Right kidney (tissue), 1 donor: ENCODE measurements at regions not wholly inside any gene's neighbourhood (a gene's known extent, or its start where the extent isn't known, plus 50 kb on each side); places are given as distances from the start of the nearest gene placed in this dataset.

ENCODE experiments used
- DNase-seq: peaks from one replicate; pipeline ENCODE4 v3.0.0-alpha.2; 2016

DNA sequence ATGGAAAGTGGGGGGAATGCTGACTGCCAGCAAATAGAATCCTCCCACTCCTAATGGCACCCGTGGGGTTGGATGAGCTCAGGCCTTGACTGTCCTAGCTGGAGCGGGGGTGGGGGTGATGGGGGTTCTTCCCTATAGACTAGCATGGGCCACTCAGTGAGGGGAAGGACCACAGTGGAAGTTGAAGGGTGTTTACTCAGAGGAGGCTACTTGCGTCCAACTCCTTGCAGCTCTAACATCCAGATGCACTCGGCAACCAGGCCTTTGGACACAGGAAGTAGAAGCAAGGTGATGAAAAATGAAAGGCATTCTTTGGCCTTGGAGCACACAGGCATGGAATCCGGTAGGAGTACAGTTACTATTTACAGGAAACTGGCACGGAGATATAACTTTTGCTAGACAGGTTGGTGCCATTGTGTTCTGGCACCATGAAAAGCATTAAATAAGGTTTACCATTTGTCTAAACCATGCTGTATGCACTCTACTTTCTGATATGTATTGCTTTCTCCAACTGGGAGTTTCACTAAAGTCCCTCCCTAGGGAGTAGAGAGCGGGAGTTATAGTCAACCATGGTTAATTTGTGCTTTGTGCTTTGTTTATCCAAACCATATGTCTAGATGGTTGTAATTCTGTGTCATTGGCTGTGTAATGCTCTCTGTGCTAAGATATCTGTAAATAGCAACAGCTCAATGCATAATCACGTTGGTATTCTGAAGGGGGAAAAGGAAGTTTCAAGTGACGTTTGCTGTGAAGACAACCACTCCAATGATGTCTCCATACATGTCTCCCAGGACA lies 125.3 kb downstream of the TSHZ3 start:
- no peak for DNase-seq

GRCh38 chr19:31220540-31220939 lies 128.7 kb downstream of the TSHZ3 start:
- DNase-seq: no peak

DNA sequence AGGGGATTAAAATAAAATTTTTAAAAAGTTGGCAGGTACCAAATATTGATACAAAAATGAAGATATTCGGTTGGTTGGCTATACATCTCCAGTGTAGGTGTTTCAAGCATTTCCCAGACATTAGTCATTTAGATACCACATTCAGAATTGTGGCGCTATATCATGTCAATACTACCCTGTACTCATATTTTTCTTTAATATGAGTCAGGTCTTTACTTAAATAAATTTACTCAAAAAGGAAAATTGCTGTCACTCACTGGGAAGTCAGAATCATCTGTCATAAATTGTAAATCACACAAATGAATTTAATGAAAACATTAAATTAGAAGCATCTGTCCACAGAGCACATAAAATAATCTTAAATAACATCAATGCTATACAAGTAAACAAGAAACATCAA lies 134.2 kb downstream of the TSHZ3 start:
- DNase-seq: no peak

DNA sequence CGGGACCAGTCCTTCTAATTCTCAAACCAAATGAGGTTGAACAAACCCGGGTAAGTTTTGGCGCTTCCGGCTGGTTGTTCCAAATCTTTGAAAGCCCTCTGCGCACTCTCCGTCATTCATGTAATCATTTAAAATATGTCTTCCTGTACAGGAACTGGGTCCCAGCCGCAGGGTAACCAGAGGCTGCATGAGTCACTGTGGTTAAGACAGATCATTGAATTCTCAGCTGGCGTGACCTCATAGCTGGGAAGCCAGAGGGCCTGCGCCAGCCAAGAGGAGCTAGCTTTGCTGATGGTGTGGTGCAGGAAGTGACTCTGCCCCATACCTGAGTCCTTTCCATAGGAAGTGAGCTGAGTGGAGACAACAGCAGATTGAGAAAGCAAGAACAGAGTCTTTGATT lies 135.2 kb downstream of the TSHZ3 start:
- no peak for DNase-seq

GRCh38 chr19:31211088-31211487 lies 138.1 kb downstream of the TSHZ3 start:
- DNase-seq: no peak

GRCh38 chr19:31205887-31206518 lies 143.2 kb downstream of the TSHZ3 start:
- no peak for DNase-seq

DNA sequence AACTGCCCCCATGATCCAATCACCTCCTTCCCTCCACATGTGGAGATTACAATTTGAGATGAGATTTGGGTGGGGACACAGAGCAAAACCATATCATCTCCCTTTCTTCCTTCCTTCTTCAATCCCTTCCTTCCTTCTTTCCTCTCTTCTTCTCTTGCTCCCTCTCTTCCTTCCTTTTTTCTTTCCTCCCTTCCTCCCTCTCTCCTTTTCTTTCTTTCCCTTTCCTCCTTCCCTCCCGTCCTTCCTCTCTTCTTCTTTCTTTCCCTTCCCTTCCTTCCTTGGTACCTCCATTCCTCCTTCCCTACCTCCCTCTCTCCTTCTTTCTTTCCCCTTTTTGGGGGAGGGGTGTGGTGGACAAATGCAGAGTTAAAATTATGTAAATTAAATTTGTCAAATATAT lies 145.1 kb downstream of the TSHZ3 start:
- DNase-seq: no peak

DNA sequence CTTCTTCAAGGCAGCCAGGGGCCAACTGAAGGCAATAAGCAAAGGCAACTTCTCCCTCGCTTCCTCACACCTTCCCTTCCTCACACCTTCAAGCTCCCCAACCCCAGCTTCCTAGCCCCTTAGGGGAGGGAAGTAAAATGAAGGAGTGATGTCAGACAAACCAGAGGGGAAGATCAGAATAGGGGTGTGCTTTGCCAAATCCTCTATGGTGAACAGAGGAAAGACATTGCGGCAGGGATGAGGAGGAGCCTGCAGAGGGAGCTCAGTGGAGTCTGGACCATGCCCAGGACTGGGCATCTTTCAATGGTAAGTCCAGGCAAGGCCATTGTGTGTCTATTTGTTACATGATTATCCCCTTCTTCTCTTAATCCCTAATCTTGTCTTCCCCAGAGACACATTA lies 164.0 kb downstream of the TSHZ3 start:
- no peak for DNase-seq

DNA sequence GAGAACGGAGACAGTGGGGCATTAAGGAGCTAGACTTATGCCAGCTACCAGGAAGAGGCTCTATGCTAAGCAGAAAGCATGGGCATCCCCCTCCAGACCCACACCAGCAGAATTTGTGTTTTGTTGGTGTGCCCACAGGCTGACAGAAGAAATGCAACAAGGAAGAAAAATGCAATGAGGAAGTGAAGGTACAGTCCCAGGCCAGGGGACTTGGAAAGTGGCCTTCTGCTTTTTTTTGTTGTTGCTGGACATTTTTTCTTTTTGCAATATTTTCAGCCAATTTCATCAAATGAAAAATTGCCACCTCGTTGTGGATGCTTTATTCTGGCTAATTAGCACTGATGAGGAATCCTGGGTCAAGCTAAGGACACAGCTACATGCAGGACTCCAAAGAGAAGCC lies 167.7 kb downstream of the TSHZ3 start:
- DNase-seq: no peak

- DNase-seq: no peak
These were observed 168.3 kb downstream of the TSHZ3 start for GRCh38 chr19:31180907-31181306.

- no peak for DNase-seq
These were observed 169.8 kb downstream of the TSHZ3 start for GRCh38 chr19:31179471-31179852.

- no peak for DNase-seq
These were observed 170.3 kb downstream of the TSHZ3 start for GRCh38 chr19:31178833-31179470.

GRCh38 chr19:31177246-31177645 lies 172.0 kb downstream of the TSHZ3 start:
- no peak for DNase-seq

- no peak for DNase-seq
These were observed 173.5 kb downstream of the TSHZ3 start for GRCh38 chr19:31175564-31176348.

DNA sequence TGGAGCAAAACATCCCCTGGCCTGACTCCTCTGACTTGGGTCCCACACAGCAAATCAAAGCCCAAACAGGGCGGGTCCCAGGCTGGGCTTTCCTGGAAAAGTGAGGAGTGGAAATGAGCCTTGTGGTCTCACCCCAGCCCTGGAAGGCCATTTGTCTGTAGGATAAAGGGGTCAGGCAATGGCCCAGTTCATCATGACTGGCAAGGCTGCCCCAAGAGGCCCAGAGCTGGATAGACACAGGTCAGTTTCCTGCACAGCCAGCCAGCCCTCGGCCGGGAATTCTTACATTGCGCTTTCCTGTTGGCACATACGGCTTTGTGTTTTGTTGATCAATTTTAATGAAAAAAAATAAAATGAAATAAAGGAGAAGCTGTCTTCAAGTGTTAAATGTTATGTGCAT lies 174.3 kb downstream of the TSHZ3 start:
- no peak for DNase-seq

DNA sequence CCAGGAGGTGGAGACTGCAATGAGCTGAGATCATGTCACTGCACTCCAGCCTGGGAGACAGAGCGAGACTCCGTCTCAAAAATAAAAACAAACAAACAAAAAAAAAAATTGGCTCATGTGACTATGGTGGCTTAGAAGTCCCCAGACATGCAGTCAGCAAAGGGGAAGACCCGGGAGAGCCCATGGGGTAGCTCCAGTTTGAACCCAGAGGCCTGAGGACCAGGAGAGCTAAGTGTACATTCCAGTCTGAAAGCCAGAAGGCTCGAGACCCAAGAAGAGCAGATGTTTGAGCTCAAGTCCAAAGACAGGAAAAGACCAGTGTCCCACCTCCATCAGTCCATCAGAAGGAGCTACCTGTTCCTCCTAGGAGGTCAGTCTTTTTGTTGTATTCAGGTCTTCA lies 175.2 kb downstream of the TSHZ3 start:
- DNase-seq: no peak

GRCh38 chr19:31171936-31172335 lies 177.3 kb downstream of the TSHZ3 start:
- DNase-seq: no peak

- no peak for DNase-seq
These were observed 179.2 kb downstream of the TSHZ3 start for GRCh38 chr19:31170046-31170445.

DNA sequence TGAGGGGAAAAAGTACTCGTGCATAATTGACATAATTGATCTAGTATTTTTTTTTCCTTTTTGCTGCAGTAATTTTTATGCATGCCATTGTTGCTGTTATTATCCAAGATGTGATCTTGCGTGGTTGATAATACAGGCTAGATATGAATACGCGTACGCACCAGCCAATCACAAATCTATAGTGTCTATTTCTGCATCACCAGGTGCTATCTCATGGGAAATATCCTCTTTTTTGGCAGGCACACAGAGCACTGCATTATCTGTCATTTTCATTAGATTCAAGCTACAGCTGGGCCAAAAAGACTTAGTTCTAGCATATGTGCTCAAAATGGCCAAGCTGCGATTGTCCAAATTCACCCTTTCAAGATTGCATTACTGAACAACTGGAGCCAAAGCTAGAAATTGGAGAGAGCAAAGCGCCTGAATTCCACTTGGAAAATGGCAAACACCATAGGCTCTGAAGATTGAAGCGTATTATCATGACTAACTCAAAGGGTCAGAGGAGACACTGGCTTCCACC lies 181.1 kb downstream of the TSHZ3 start:
- DNase-seq: no peak

GRCh38 chr19:31167690-31168089 lies 181.5 kb downstream of the TSHZ3 start:
- DNase-seq: no peak

DNA sequence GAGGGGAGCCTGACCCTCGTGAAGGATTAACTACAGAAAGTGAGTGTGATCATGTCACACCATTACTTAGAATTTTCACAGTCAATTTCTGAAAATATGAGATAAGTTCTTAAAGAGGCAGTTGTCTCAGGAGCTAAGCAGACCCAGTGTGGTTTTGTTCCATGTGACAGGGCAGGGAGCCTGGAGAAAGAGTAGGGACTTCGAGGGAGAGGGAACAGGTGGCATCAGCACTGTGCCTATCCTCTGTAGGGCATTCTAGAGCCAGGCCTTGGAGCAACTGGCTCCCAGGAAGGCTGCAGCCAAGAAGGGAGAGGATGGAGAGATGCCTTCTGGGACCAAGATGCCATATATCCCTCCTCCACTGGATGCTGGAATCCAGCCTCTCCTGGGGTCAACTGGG lies 183.0 kb downstream of the TSHZ3 start:
- no peak for DNase-seq

GRCh38 chr19:31164791-31165251 lies 184.4 kb downstream of the TSHZ3 start:
- peak; percentile 39 for DNase-seq
